ENCODE measurements at regions not wholly inside any gene's neighbourhood (a gene's known extent, or its start where the extent isn't known, plus 50 kb on each side); places are given as distances from the start of the nearest gene placed in this dataset.

DNA sequence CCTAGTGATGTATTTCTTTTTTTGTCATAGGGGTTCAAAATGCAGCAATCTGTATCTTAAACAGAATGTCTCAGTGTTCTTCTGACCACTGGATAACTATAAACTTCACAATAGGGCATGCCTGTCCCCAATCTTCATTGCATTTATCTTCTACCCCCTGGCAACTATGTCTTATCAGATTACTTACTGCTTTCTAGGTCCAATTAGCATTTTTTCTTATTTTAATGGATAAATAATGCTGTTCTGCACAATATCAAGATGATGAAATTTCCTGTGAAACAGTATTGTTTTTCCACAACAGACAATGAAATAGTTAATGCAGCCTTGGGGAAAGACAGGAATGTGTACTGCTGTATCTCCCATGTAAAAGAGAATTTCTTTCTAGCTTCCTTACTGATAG is 432.1 kb downstream of the NSUN3 start:
- TF ChIP-seq POLR2A (IDR thresholded peaks at IDR 0.05), result no peak
- TF ChIP-seq, protein P1, sequence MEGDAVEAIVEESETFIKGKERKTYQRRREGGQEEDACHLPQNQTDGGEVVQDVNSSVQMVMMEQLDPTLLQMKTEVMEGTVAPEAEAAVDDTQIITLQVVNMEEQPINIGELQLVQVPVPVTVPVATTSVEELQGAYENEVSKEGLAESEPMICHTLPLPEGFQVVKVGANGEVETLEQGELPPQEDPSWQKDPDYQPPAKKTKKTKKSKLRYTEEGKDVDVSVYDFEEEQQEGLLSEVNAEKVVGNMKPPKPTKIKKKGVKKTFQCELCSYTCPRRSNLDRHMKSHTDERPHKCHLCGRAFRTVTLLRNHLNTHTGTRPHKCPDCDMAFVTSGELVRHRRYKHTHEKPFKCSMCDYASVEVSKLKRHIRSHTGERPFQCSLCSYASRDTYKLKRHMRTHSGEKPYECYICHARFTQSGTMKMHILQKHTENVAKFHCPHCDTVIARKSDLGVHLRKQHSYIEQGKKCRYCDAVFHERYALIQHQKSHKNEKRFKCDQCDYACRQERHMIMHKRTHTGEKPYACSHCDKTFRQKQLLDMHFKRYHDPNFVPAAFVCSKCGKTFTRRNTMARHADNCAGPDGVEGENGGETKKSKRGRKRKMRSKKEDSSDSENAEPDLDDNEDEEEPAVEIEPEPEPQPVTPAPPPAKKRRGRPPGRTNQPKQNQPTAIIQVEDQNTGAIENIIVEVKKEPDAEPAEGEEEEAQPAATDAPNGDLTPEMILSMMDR (IDR thresholded peaks at IDR 0.05), result no peak
